Stimulated activated CD4-positive, alpha-beta T cell treated with anti-CD3 and anti-CD28 coated beads, Interleukin-4, amount 100 ng/mL, for 4 hours (primary cell): ENCODE measurements at regions not wholly inside any gene's neighbourhood (a gene's known extent, or its start where the extent isn't known, plus 50 kb on each side); places are given as distances from the start of the nearest gene placed in this dataset.

Source experiments
- DNase-seq, 2 experiments: peaks; one replicate each; pipeline ENCODE4 v3.0.0-alpha.2; 2020

DNA sequence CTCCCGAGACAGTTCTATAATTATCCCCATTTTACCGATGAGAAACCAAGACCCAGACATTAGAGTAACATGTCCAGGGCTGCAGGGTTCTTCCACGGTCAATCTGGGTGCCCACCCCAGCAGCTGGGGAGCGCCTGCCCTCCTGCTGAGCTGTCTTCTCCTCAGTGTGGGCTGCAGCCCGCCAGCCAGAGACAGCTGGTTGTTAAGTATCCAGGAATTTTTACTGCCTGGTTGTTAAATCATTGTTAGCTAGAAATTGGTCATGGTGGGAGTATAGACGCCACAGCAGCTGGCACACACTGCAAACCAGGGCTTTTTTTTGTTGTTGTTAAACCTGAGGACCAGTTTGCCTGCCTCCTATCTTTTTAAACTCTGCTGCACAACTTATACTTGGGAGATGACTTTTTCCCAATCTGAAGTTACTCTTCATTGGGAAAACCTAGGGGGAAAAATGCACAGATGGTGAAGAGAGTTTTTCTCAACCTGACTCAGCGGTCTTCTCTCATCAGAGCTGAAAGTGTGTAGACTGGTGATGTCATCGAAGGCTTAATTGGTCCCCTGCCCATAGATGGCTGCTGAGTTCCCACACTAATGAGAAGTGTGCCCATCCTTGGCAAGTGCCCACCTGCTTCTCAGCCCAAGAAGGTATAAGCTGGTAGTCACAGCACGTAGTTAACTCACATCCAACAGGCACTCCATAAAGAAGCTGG lies 208.6 kb downstream of the DRD1 start:
- no peak for DNase-seq

DNA sequence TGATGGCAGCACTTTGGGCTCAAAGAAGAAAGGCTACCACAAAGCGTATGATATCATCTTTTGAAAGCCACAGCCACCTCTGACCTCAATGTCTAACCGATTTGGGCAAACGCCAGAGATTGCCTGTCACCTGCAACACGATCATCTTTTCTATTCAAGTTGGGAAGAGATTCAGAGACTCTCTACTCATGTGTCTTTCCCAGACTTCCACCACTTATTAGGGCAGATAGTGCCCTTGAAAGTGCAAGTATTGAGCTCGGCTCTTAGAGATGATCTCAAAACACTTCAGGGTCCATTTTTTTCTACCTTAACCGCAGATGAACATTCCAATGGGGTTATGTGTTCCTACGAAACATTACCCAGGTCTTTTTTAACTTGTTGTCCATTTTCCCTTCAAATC lies 213.7 kb downstream of the DRD1 start:
- no peak for DNase-seq

DNA sequence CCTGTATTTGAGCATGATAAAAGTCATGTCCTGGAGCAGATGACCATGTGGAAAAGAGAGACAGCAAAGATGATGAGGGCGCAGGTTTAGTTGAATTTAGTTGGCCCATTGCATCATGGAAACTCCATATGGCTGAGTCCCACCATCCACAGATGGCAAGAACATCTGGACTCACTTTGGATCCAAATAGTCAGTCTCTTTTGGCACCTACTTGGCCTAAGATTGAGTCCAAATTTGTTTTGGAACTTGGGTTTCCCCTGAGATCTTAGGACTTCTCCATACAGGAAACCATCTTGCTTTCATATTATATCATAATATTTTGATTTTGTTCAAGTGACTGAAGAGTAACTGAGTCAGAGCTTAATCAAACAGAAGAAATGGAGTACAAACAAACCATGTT lies 217.5 kb downstream of the DRD1 start:
- DNase-seq: no peak

DNA sequence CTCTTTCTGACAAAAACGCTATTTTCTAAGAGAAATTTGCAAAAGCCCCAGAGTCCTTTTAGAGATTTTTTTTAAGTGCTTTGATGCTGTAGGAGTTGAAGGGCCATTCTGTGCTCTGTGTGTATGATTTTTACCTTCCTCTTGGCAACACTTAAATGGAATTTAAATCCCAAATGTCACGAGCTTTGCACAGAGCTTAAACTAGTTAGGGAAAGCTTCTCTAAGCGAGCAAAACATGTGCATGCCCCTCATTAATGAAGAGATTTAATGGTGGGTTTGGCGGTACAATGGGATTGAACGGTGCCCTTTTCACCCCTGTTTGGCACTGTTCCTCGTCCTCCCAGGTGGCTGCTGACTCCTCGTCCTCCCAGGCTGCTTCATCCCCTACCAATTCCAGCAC lies 220.7 kb downstream of the DRD1 start:
- no peak for DNase-seq

DNA sequence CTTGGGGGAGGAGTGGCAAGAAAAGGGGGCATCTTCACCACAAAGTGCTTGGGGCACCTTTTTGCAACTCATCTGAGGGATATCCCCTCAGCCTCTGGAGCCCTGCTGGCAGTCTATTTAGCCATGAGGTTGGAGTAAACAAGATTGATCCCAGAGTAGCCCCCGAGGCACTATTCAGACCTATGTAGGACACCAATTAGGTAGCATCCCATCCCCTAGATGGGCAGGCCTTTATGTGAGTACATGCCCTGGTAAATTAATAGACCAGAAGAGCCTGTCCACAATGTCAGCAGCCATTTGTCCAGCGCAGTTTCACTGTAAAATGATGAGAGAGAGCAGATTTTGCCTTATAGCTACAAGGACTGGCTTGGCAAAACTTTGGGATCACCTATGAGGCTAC lies 221.4 kb downstream of the DRD1 start:
- DNase-seq: no peak

DNA sequence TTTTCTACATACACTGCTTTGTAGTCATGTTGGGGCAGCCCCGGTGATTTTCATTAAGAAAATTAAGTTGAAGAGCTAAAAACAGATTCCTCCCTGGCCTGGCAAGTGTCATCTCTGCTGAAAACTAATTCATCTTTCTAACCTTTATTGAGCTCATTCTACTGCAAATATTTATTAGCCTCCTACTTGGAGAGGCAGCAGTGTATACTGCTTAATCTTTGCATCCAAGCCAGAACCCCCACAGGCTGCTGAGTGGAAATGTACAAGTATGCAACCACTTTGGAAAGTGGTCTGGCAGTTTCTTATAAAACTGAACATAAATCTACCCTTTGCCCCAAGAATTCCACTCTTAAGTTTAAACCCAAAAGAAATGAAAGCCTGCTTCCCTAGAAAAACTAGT lies 223.4 kb downstream of the DRD1 start:
- DNase-seq: no peak

DNA sequence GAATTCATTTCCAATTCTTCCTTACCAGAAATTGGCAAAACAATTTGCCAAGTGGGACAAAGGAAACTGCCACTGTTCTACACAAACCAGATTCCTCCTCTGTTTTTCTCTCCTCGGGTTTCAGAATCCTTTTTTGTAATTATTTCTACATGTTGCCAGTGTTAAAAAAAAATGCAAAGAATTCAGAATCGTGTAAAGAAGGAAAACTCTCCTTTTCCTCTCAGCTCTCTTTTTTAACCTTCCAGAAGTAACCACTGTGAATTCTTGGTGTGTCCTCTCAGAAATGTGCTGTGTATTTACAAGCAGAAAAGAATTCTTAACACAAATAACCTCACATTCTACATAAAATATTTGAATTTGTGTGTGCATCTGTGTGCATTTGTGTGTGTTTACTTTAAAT lies 224.6 kb downstream of the DRD1 start:
- no peak for DNase-seq

DNA sequence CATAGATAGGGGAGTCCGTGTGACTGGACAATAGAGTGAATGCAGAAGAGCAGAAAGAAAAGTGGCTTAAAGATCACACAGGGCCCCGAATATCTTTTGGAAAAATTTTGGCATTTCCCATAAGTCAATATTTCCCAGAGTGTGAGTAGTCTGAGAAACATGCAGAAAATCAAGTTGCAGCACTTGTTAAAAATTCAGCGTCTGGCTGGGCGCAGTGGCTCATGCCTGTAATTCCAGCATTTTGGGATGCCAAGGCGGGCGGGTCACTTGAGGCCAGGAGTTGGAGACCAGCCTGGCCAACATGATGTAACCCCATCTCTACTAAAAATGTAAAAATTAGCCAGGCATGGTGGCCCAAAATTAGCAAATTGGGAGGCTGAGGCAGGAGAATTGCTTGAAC lies 227.0 kb downstream of the DRD1 start:
- DNase-seq: no peak

DNA sequence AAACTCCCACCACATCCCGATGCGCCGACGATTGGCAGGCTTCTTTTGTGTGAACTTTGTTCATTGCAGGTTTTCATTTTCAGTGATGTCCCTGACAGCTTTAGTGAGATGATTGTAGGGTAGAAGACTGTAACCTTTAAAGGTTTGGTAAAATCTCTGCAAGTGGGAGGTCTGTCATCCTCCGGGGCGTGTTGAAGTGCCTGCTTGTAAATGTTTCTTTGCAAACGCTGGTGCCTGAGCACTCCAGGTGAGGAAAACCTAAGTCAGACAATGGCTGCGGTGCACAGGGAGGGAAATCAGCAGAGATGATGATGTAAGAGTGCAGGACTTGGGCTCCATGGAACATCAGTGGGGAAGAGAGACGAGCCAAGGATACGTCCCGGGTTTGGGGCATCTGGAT lies 228.1 kb downstream of the DRD1 start:
- no peak for DNase-seq

DNA sequence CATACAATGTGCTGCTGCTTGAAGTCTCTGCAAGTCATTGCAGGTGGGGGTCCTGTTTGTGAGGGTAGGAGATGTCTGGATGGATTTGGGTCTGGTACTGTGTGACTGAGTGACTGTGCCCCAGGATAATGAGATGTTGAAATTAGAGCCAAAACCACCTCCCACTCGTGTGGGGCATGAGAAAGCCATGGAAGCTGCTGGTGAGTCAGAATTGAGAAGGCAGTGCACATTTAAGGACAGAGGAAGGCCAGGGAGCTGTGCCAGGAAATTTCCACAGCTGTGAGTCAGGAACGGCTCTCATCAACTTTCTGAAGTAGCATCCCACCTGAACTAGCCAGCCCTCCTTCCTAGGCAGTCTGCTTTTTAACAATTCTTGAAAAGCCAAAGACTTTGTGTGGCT lies 229.8 kb downstream of the DRD1 start:
- no peak for DNase-seq

DNA sequence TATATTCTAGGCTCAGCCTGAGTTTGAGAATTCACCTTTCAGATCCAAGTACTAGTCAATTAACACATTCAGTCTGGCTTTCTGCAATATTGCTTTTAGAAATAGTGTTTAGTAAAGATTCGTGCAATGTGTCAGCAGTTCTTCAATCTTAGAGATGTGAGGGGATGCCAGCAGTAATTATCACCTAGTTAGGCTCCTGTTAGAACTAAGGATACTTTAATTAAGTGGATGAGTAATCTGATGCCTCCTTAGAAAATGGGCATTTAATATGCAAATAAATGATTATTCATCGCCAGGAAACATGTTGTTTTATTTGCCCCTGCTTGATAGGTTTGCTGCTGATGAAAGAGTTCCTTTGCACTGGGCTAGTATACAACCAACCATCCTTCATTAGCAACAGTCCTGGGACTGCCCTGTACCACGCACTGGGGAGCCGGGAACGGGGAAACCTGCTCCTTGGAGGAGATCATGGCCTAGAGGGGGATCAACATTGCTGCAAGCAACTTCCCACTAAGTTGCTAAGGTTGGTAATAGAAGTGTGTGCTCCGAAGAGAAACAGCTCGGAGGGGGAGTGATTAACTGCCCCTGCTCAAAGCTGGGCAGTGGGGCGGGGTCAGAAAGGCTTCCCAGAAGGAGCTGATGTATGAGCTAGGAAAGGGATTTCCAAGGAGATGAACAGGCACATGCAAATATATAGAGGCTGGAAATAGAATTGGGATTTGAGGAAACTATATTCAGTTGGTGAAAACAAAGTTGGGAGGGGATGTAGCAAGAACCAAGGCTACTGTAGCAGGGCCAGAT lies 231.8 kb downstream of the DRD1 start:
- DNase-seq: no peak

DNA sequence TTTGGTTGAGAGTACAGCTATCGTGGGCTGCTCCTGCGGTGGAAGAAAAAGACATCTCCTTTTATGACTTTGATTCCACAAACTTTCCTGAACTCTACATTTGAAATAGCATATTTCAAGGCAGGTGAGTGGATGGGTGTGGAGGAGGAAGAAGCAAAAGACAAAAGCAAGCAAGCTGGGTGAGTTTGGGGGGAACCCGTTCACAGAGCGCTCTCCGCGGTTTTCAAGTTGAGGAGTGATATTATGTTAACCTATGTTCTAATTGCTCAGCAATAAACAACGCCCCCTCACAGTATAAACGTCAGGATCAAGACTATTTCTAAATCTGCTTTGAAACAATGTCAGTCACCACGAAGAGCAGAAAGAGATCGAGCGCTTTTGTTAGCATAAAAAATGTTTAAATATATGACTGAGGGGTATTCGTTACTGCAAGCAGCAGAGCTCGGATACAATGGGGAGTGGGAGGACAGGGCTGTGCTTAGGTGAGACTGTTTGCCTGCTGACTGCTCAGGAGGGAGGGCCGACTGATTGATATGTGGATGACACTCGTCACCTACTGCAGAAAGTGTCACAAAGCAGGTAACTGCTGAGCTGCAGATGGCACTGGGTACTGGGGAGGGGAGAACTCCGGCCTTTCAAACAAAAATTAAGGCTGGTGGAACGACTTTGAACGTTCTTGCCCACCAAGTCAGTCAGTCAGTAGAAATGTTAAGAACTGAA lies 236.5 kb downstream of the DRD1 start:
- no peak for DNase-seq

DNA sequence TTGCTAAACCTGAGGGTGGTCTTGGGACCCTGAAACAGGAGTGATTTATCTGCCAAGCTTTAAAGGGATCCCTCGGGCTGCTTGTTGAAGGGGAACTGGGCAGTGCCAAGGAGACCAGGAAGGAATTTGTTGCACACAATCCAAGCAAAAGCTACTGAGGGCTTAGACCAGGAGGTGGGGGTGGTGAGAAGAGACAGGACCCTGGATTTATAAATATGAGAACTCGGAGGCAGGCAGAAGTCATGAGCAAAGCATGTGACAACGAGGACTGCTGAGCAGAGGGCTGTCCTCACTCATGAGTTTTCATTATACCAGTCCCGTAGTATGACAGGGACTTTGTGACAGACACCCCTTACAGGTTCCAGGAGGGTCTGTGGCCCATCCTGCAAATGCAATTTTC lies 237.3 kb downstream of the DRD1 start:
- DNase-seq: no peak

DNA sequence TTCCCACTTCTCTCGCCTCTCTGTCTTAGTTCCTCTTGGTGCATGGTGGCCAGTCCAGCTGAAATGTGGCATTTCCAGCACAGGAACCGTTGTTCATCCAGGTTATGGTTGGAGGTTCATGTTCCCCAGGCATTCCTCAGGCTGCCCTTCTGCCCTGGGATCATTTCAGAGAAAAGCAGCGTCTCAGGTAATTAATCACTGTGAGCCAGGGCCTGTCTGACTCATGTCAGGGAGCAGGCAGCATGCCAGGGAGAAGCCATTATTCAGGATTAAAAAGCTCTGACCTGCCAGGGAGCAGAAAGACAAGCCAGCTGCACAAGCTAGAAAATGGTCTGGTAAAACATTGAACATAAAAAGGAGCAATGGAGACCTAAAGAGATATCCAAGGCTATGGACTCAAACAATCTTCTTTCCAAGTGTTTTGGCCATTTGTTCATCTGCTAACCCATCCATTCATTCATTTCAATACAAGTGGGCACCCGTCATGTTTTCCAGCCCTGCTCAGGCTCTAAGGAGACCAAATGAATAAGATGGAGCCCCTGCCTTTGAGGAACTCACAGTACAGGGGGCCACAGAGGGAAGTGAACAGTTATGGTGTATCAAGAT lies 241.4 kb downstream of the DRD1 start:
- no peak for DNase-seq

DNA sequence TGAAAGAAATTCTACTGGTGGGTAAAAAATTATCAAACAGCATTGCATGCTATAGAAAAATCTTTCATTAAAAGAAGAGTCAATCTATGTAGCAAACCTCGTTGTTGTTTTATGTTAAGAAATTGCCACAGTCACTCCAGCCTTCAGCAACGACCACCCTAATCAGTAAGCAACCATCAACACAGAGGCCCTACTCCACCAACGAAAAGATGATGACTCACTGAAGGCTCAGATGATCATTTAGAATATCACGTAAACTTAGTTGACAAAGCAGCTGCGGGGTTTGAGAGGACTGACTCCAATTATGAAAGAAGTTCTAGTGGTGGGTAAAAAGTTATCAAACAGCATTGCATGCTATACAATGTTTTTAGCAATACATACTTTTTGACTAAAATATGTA lies 242.6 kb downstream of the DRD1 start:
- DNase-seq: no peak

DNA sequence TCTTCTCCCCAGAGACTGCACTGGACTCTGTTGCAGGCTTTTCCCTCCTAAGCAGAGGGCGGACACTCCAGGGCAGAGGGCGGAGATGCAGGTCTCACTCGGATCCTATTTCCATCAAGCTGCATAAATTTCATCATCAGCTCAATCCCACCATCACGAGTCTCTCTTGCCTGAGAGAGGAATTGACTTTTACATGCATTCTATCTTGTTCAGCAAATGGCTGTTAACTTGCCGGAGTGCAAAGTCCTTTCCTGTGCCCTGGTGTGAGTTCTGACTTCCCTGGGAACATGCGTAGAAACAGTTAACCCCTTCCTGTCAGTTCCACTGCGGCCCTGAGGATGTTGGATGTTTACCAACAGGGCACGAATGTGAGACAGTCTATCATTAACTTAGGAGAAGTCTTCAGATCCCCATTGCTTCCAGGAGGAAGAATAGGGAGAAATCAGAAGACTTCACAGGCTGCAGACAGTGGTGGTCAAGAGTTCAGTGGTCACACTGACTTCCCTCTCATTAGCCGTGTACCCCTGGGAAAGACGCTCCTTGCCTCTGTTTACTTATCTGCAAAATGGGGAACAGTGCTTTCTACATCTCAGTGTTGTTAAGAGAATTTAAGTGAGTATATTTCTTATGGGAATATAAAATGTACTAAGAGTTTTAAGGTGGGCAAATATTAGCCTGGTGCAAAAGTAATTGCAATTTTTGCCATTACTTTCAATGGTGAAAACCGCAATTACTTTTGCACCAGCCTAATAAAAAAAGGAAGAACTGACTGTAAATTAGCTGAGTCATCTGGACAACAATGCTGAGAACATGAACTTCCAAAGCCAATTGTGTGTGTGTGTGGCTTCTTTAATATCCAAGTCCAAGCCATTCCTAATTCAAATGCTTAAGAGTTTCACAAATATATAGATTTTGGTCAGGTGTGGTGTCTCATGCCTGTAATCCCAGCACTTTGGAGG lies 248.0 kb downstream of the DRD1 start:
- DNase-seq: no peak

DNA sequence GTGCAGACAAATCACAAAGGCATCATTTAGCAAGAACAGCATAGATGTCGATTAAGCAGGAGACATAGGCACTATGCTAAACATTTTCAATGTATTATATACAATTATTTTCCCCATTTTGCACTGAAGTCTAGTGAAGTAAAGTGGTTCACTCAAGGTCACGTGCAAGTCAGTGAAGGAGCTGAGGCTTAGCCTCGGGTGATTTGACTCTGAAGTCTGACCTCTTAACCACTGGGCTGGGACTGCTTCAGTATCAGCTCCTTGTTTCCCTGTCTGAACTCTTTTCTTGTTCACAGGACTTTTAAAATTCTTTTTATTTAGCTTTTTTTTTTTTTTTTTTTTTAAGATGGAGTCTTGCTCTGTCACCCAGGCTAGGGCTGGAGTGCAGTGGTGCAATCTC lies 262.7 kb downstream of the DRD1 start:
- DNase-seq: no peak

DNA sequence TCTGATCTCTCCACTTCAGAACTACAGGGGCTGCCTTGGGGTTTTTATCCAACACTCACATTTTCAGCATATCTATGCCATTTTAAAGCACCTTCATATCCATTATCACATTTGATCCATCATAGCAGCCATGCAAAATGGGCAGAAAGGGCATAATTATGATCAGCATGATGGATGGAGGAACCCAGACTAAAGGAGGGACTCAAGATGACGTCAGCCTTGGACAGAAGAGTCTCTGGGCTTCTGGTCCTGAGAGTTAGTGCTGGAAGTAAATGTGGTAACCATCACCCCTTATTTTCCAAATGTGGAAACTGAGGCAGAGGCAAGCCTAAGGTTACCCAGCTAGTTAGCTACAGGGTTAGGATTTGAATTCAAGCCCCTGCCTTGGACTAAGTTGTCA lies 273.1 kb downstream of the DRD1 start:
- DNase-seq: no peak

DNA sequence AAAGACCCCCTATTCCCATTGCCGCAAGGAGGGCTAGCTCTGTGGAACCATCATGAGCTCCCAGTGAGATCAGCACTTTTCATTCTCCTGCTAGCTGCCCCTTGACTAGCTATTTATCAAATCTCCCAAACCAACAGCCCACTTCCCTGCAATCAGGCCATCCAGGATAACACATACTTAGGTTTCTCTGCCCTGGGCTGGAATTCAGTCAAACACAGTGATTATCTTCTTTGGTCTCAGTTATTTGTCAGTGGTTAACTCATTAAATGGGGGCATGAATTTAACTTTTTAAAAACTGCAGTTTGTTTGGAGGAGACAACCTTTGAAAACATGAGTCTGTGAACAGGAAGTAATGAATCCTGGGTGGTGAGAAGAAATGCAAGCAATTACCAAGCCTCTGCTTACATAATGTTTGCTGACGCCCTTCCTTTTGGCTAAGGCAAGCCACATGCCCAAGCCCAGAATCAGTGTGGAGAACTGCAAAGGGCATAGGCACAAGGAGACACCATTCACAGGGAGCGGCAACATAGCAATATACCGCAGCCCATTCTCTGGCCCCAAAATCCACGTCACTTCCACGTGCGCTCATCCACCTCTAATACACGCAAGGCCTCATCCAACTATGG lies 275.0 kb downstream of the DRD1 start:
- DNase-seq: no peak

DNA sequence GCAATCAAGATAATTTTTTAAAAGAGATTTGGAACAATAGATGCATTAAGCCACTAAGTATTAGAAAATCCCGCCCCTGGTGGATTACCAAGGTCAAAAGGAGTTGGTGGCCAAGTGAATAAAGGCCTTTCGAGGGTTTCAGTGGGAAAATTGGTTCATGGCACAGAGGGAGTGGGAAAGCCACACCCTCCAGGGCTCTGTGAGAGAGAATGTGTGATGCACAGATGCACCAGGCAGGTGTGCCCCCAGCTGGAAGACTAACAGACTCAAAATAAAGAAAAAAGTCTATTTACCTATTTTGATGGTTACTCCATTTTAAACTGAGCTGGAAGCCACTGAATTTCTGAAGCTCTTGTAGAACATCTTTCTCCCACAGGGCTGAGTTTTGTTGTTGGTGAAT lies 278.0 kb downstream of the DRD1 start:
- no peak for DNase-seq

DNA sequence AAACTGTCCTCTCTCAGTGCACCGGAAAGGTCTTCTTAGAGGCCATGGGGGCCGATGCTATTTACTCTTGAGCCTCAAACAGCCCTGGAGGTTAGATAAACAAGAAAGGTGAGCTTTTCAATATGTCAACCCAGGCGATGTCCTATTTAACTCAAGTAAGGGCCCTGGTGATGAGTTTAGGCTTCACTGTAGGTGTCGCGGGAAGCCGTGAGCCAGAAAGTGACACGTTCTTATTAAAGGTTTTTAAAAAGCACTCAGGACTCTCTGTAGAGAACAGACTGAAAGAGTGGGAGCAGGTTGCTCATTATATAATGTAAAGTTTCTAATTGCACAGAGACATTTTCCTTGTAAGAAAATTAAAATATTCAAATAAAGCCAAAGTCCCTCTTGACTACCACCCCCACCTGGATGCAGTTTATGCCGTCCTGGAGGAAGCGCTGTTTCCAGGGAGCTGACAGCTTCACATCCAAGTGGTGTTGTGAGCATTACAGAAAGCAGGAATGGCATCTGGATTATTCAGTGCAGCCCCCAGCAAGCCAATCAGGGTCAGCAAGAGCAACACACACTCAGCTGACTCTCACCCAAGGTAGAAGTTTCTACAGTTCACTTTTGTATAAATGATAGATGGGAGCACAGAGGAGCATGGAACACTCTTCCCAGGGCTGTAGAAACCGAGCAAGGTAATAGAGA lies 280.3 kb downstream of the DRD1 start:
- DNase-seq: no peak
